Muscle layer of duodenum (tissue), 2 donors: ENCODE measurements at regions not wholly inside any gene's neighbourhood (a gene's known extent, or its start where the extent isn't known, plus 50 kb on each side); places are given as distances from the start of the nearest gene placed in this dataset.

ENCODE experiments used
- H3K27ac ChIP-seq: one replicate; pipeline ENCODE4 v1.7.0; 2013; ENCODE audit warnings: mild to moderate bottlenecking, low read length
- H3K27me3 ChIP-seq: one replicate; pipeline ENCODE4 v1.7.0; 2013; ENCODE audit warnings: low read depth, mild to moderate bottlenecking, control low read depth, low read length
- H3K36me3 ChIP-seq, 2 donors: one replicate each; pipeline ENCODE4 v1.7.0; 2013; ENCODE audit warnings: low read length in 2 of 2, control low read depth in 1 of 2, mild to moderate bottlenecking in 1 of 2; ENCODE audit not compliant: insufficient read depth in 2 of 2, control insufficient read depth in 1 of 2
- H3K4me1 ChIP-seq, 2 donors: one replicate each; pipeline ENCODE4 v1.7.0; 2013; ENCODE audit warnings: low read length in 2 of 2, mild to moderate bottlenecking in 2 of 2, control low read depth in 1 of 2, moderate library complexity in 1 of 2; ENCODE audit not compliant: insufficient read depth in 2 of 2, control insufficient read depth in 1 of 2
- H3K4me3 ChIP-seq, 2 donors: one replicate each; pipeline ENCODE4 v1.7.0; 2013; ENCODE audit warnings: low read length in 2 of 2, low read depth in 1 of 2, mild to moderate bottlenecking in 1 of 2
- H3K9me3 ChIP-seq, 2 donors: one replicate each; pipeline ENCODE4 v1.7.0; 2013; ENCODE audit warnings: low read length in 2 of 2, control low read depth in 1 of 2, mild to moderate bottlenecking in 1 of 2; ENCODE audit not compliant: control insufficient read depth in 1 of 2
- donor health status: healthy.

GRCh38 chr5:2995035-2995434 is 243.6 kb upstream of the IRX2 start:
- Histone ChIP-seq H3K36me3 (no peaks in the 10 kb centered on the region), H3K4me3 (no peak overlapping the region), H3K9me3 (no peaks in the 10 kb centered on the region), H3K27ac (no peak overlapping the region), H3K27me3 (no peaks in the 10 kb centered on the region), H3K4me1 (no peaks in the 10 kb centered on the region)

- H3K36me3 ChIP-seq: no peaks in the 10 kb centered on the region
- no peaks in the 10 kb centered on the region for H3K27me3 ChIP-seq
- no peaks in the 10 kb centered on the region for H3K9me3 ChIP-seq
- no peak overlapping the region for H3K4me3 ChIP-seq
- H3K27ac ChIP-seq: no peak overlapping the region
- H3K4me1 ChIP-seq: no peaks in the 10 kb centered on the region
Measured at GRCh38 chr5:2993771-2994170, 242.3 kb upstream of the IRX2 start.

- H3K9me3 ChIP-seq: no peaks in the 10 kb centered on the region
- H3K27me3 ChIP-seq: no peaks in the 10 kb centered on the region
- no peak overlapping the region for H3K27ac ChIP-seq
- no peaks in the 10 kb centered on the region for H3K4me1 ChIP-seq
- H3K4me3 ChIP-seq: no peak overlapping the region
- H3K36me3 ChIP-seq: no peaks in the 10 kb centered on the region
Measured at GRCh38 chr5:2993301-2993700, 241.8 kb upstream of the IRX2 start.

- Histone ChIP-seq H3K4me3 (no peak overlapping the region), H3K4me1 (no peaks in the 10 kb centered on the region), H3K27me3 (no peaks in the 10 kb centered on the region), H3K36me3 (no peaks in the 10 kb centered on the region), H3K27ac (no peak overlapping the region), H3K9me3 (no peaks in the 10 kb centered on the region)
Measured at GRCh38 chr5:2992806-2993205, 241.3 kb upstream of the IRX2 start.

GRCh38 chr5:2991884-2992283 is 240.4 kb upstream of the IRX2 start:
- no peaks in the 10 kb centered on the region for H3K4me1 ChIP-seq
- no peak overlapping the region for H3K27ac ChIP-seq
- H3K27me3 ChIP-seq: no peaks in the 10 kb centered on the region
- H3K9me3 ChIP-seq: no peaks in the 10 kb centered on the region
- no peaks in the 10 kb centered on the region for H3K36me3 ChIP-seq
- no peak overlapping the region for H3K4me3 ChIP-seq

- Histone ChIP-seq H3K36me3 (no peaks in the 10 kb centered on the region), H3K27me3 (no peaks in the 10 kb centered on the region), H3K4me3 (no peak overlapping the region), H3K4me1 (no peaks in the 10 kb centered on the region), H3K27ac (no peak overlapping the region), H3K9me3 (no peaks in the 10 kb centered on the region)
Measured at GRCh38 chr5:2989517-2989916, 238.0 kb upstream of the IRX2 start.

GRCh38 chr5:2986301-2986700 is 234.8 kb upstream of the IRX2 start:
- Histone ChIP-seq H3K4me1 (no peaks in the 10 kb centered on the region), H3K27ac (no peak overlapping the region), H3K4me3 (no peak overlapping the region), H3K27me3 (no peaks in the 10 kb centered on the region), H3K36me3 (no peaks in the 10 kb centered on the region), H3K9me3 (no peaks in the 10 kb centered on the region)

- Histone ChIP-seq H3K27me3 (no peaks in the 10 kb centered on the region), H3K27ac (no peak overlapping the region), H3K36me3 (no peaks in the 10 kb centered on the region), H3K4me3 (no peak overlapping the region), H3K9me3 (no peaks in the 10 kb centered on the region), H3K4me1 (no peaks in the 10 kb centered on the region)
Measured at GRCh38 chr5:2985718-2986117, 234.2 kb upstream of the IRX2 start.

- Histone ChIP-seq H3K4me1 (no peaks in the 10 kb centered on the region), H3K4me3 (no peak overlapping the region), H3K9me3 (no peaks in the 10 kb centered on the region), H3K36me3 (no peaks in the 10 kb centered on the region), H3K27ac (no peak overlapping the region), H3K27me3 (no peaks in the 10 kb centered on the region)
Measured at GRCh38 chr5:2983583-2984300, 232.3 kb upstream of the IRX2 start.

GRCh38 chr5:2981652-2982051 is 230.2 kb upstream of the IRX2 start:
- H3K4me1 ChIP-seq: no peaks in the 10 kb centered on the region
- no peak overlapping the region for H3K4me3 ChIP-seq
- no peaks in the 10 kb centered on the region for H3K36me3 ChIP-seq
- no peaks in the 10 kb centered on the region for H3K27me3 ChIP-seq
- H3K27ac ChIP-seq: no peak overlapping the region
- peaks cover 0 to under 1% of the 10 kb centered on the region in 2 donors for H3K9me3 ChIP-seq

- H3K36me3 ChIP-seq: no peaks in the 10 kb centered on the region
- H3K9me3 ChIP-seq: peaks cover 0 to 3% of the 10 kb centered on the region in 2 donors
- H3K4me1 ChIP-seq: no peaks in the 10 kb centered on the region
- no peak overlapping the region for H3K27ac ChIP-seq
- H3K4me3 ChIP-seq: no peak overlapping the region
- H3K27me3 ChIP-seq: no peaks in the 10 kb centered on the region
Measured at GRCh38 chr5:2981035-2981434, 229.6 kb upstream of the IRX2 start.

- peaks cover 11 to 12% of the 10 kb centered on the region in 2 donors for H3K9me3 ChIP-seq
- no peak overlapping the region for H3K27ac ChIP-seq
- H3K4me3 ChIP-seq: no peak overlapping the region
- H3K36me3 ChIP-seq: no peaks in the 10 kb centered on the region
- H3K4me1 ChIP-seq: no peaks in the 10 kb centered on the region
- no peaks in the 10 kb centered on the region for H3K27me3 ChIP-seq
Measured at GRCh38 chr5:2960294-2960693, 208.8 kb upstream of the IRX2 start.
